ENCODE measurements at regions not wholly inside any gene's neighbourhood (a gene's known extent, or its start where the extent isn't known, plus 50 kb on each side); places are given as distances from the start of the nearest gene placed in this dataset.

GRCh38 chr4:171676555-171677215, 136.5 kb upstream of the GALNTL6 start:
- TF ChIP-seq CTCF (IDR thresholded peaks at IDR 0.05) (no peak), POLR2A (IDR thresholded peaks at IDR 0.05) (no peak)

All from esophagus squamous epithelium (tissue), 4 donors.